ENCODE measurements at regions not wholly inside any gene's neighbourhood (a gene's known extent, or its start where the extent isn't known, plus 50 kb on each side); places are given as distances from the start of the nearest gene placed in this dataset.

DNA sequence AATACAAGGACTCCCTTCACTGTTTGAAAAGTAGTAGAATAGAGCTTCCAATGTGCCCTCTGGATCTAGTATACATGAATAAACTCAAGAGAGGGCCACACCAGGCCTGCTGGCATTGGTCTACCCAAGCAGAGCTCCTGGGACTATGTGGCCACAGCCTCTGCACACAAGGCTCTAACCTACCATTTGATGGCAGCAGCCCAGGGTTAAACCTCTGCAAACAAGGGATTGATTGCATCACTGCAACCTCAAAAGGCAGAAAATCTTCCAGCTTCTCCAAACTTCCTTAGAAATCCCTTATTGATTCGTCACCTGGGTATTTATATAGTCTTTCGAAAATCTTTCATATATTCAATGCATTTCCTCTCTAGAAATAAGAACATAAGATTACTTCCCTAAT lies 147.6 kb upstream of the SETBP1 start:
- Mint-ChIP-seq H3K36me3 (no peaks in the 10 kb centered on the region), H3K4me3 (no peak overlapping the region), H3K27ac (no peak overlapping the region), H3K9me3 (no peaks in the 10 kb centered on the region), H3K27me3 (peaks cover 4% of the 10 kb centered on the region in 2 donors), H3K4me1 (no peaks in the 10 kb centered on the region)
- Histone ChIP-seq H3K4me1 (ENCODE audit: insufficient read depth, low read length) (no peaks in the 10 kb centered on the region), H3K4me3 (ENCODE audit: low read length) (no peak overlapping the region), H3K27me3 (ENCODE audit: insufficient read depth, low read length, poor library complexity, severe bottlenecking) (no peaks in the 10 kb centered on the region), H3K27ac (ENCODE audit: low read depth, low read length) (no peak overlapping the region), H3K36me3 (ENCODE audit: insufficient read depth, low read length) (no peaks in the 10 kb centered on the region), H3K9me3 (ENCODE audit: low read length) (no peaks in the 10 kb centered on the region)
- ChIA-PET CTCF (no interaction called here), POLR2A (no interaction called here)
- no peak for DNase-seq

DNA sequence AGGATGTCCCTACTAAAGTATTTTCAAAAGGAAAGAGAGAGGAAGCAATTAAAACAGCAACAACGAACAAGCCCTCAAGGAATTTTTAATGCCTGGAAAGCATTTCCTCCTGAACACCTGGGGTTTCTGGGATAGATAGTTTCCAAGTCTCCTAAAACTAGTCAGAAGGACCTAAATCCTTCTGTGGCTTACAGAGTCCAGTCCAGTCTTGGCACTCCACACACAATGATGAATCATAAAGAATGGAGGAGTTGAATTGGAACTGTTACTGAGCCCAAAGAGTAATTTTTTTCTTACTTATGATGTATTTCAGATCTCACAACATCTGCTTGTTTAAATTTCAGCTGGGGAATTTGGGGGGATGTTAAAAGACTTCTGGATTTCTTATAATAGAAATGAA lies 144.6 kb upstream of the SETBP1 start:
- no peaks in the 10 kb centered on the region for H3K4me1 Mint-ChIP-seq
- H3K36me3 Mint-ChIP-seq, result no peaks in the 10 kb centered on the region
- H3K4me3 Mint-ChIP-seq, result no peak overlapping the region
- H3K36me3 ChIP-seq (ENCODE audit: insufficient read depth, low read length), result no peaks in the 10 kb centered on the region
- peaks cover 3 to 4% of the 10 kb centered on the region in 2 donors for H3K27me3 Mint-ChIP-seq
- no peak for DNase-seq
- no peak overlapping the region for H3K27ac ChIP-seq (ENCODE audit: low read depth, low read length)
- no peak overlapping the region for H3K27ac Mint-ChIP-seq
- POLR2A ChIA-PET, result no interaction called here
- no peaks in the 10 kb centered on the region for H3K27me3 ChIP-seq (ENCODE audit: insufficient read depth, low read length, poor library complexity, severe bottlenecking)
- no peaks in the 10 kb centered on the region for H3K9me3 ChIP-seq (ENCODE audit: low read length)
- no peaks in the 10 kb centered on the region for H3K4me1 ChIP-seq (ENCODE audit: insufficient read depth, low read length)
- no peak overlapping the region for H3K4me3 ChIP-seq (ENCODE audit: low read length)
- CTCF ChIA-PET, result no interaction called here
- no peaks in the 10 kb centered on the region for H3K9me3 Mint-ChIP-seq

DNA sequence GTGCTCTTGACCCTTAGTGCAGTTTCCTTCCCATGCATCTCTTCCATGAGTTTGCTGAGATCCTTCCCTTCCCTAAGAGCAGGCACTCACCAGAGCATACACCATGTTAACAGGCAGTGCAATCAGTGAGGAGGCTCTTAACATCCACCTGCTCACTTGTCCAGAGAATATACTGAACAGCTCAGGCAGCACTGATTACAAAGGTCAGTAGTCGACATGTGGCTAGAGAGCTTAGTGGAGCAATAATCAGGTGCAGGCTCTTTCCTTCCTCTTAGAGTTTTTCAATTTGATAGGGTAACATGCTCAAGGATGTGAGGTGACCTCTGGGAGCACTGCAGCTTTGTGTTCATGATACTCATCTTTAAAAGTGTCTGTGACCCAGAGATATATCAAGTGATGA lies 144.1 kb upstream of the SETBP1 start:
- H3K9me3 ChIP-seq (ENCODE audit: low read length), result no peaks in the 10 kb centered on the region
- no peaks in the 10 kb centered on the region for H3K36me3 ChIP-seq (ENCODE audit: insufficient read depth, low read length)
- no peak overlapping the region for H3K4me3 ChIP-seq (ENCODE audit: low read length)
- H3K4me1 ChIP-seq (ENCODE audit: insufficient read depth, low read length), result no peaks in the 10 kb centered on the region
- H3K27me3 ChIP-seq (ENCODE audit: insufficient read depth, low read length, poor library complexity, severe bottlenecking), result no peaks in the 10 kb centered on the region
- CTCF ChIA-PET, result no interaction called here
- Mint-ChIP-seq H3K4me1 (no peaks in the 10 kb centered on the region), H3K9me3 (no peaks in the 10 kb centered on the region), H3K27me3 (peaks cover 3 to 4% of the 10 kb centered on the region in 2 donors), H3K36me3 (no peaks in the 10 kb centered on the region), H3K4me3 (no peak overlapping the region), H3K27ac (no peak overlapping the region)
- DNase-seq, result no peak
- no peak overlapping the region for H3K27ac ChIP-seq (ENCODE audit: low read depth, low read length)
- POLR2A ChIA-PET, result no interaction called here

DNA sequence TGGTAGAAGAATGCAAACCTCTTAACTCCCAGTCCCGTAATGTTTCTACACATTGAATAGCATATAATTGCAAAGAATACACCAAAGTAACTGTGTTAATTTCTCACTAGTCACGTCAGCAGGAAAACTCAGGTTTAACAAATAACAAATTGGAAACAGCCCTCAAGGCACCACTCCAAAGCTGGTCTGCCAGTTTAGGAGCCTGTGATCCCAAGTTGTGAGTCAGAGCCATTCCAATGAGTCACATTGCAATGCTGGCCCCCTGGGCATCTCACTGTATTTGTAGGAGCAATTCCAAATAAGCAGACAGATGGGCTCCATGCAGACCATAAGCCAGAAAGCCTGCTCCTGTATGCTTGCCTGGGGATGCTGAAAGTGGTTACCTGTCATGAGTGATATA lies 143.2 kb upstream of the SETBP1 start:
- no peak for DNase-seq
- no peaks in the 10 kb centered on the region for H3K9me3 ChIP-seq (ENCODE audit: low read length)
- no peak overlapping the region for H3K4me3 ChIP-seq (ENCODE audit: low read length)
- Mint-ChIP-seq H3K27ac (no peak overlapping the region), H3K4me3 (no peak overlapping the region), H3K4me1 (no peaks in the 10 kb centered on the region), H3K9me3 (no peaks in the 10 kb centered on the region), H3K36me3 (no peaks in the 10 kb centered on the region), H3K27me3 (peaks cover 3 to 4% of the 10 kb centered on the region in 2 donors)
- ChIA-PET CTCF (no interaction called here), POLR2A (no interaction called here)
- no peaks in the 10 kb centered on the region for H3K36me3 ChIP-seq (ENCODE audit: insufficient read depth, low read length)
- H3K27me3 ChIP-seq (ENCODE audit: insufficient read depth, low read length, poor library complexity, severe bottlenecking), result no peaks in the 10 kb centered on the region
- H3K27ac ChIP-seq (ENCODE audit: low read depth, low read length), result no peak overlapping the region
- no peaks in the 10 kb centered on the region for H3K4me1 ChIP-seq (ENCODE audit: insufficient read depth, low read length)

DNA sequence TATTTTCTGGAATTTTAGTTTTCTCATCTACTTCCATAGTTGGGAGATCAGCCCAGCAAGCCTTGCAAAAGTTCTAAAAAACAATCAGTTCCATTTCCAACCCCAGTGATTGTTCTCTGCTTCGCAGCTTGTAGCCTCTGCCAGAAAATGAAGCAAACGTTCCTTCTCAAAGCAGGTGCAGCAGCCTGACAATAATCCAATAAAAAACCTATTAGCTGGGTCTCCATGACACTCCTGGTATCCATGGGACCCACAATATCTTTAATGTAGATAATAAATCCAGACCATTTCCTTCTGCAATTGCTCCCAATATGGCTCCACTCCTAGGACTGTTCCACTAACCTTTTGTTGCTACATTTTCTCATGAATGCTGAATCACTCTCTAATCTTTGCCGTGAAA lies 140.8 kb upstream of the SETBP1 start:
- no peak overlapping the region for H3K4me3 Mint-ChIP-seq
- no peak for DNase-seq
- no peak overlapping the region for H3K27ac Mint-ChIP-seq
- no peaks in the 10 kb centered on the region for H3K36me3 ChIP-seq (ENCODE audit: insufficient read depth, low read length)
- H3K36me3 Mint-ChIP-seq, result no peaks in the 10 kb centered on the region
- H3K4me1 ChIP-seq (ENCODE audit: insufficient read depth, low read length), result no peaks in the 10 kb centered on the region
- H3K27me3 ChIP-seq (ENCODE audit: insufficient read depth, low read length, poor library complexity, severe bottlenecking), result no peaks in the 10 kb centered on the region
- H3K4me3 ChIP-seq (ENCODE audit: low read length), result no peak overlapping the region
- no peaks in the 10 kb centered on the region for H3K9me3 ChIP-seq (ENCODE audit: low read length)
- no peaks in the 10 kb centered on the region for H3K9me3 Mint-ChIP-seq
- peaks cover 0 to 2% of the 10 kb centered on the region in 2 donors for H3K27me3 Mint-ChIP-seq
- no peak overlapping the region for H3K27ac ChIP-seq (ENCODE audit: low read depth, low read length)
- ChIA-PET POLR2A (no interaction called here), CTCF (no interaction called here)
- H3K4me1 Mint-ChIP-seq, result no peaks in the 10 kb centered on the region

DNA sequence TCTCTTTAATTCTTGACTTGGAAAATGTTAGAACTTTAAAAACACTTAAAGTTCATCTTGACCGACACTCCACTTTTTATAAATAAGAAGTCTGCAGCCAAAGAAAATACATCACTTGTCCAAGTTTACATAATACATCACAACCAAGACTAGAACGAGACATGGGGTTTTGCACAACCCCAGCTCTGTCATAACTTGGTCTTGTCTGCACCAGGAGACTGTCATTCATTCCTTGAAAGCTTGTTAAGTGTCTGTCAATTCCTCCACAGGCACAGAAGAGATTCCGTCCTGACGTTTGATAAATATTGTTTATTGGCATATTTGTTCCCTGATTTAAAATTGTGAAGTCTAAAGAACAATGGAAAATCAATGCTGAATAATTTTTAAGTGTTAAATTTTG lies 139.5 kb upstream of the SETBP1 start:
- Mint-ChIP-seq H3K9me3 (no peaks in the 10 kb centered on the region), H3K36me3 (no peaks in the 10 kb centered on the region), H3K4me3 (no peak overlapping the region), H3K27ac (no peak overlapping the region), H3K27me3 (no peaks in the 10 kb centered on the region), H3K4me1 (no peaks in the 10 kb centered on the region)
- H3K4me1 ChIP-seq (ENCODE audit: insufficient read depth, low read length), result no peaks in the 10 kb centered on the region
- no peaks in the 10 kb centered on the region for H3K36me3 ChIP-seq (ENCODE audit: insufficient read depth, low read length)
- DNase-seq, result no peak
- no peaks in the 10 kb centered on the region for H3K27me3 ChIP-seq (ENCODE audit: insufficient read depth, low read length, poor library complexity, severe bottlenecking)
- H3K9me3 ChIP-seq (ENCODE audit: low read length), result no peaks in the 10 kb centered on the region
- no peak overlapping the region for H3K4me3 ChIP-seq (ENCODE audit: low read length)
- POLR2A ChIA-PET, result no interaction called here
- H3K27ac ChIP-seq (ENCODE audit: low read depth, low read length), result no peak overlapping the region
- CTCF ChIA-PET, result no interaction called here

DNA sequence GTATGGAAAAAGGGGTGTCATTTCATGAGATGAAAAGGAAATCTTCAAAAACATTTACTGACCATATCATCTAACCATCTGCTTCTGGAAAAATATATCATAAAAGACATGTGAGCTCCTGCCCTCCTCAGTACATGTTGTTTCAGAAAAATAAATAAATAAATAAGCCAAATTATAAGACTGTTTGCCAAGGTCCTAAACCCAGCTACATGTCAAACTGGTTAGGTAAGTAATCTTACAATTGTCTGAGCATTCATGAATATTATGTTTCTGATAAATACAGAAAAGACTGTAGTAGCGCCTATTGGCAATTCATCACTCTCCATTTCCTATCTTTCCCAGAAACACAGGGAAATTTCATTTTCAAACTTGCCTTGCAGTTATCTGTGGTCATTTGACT lies 138.9 kb upstream of the SETBP1 start:
- DNase-seq, result no peak
- Histone ChIP-seq H3K4me1 (ENCODE audit: insufficient read depth, low read length) (no peaks in the 10 kb centered on the region), H3K9me3 (ENCODE audit: low read length) (no peaks in the 10 kb centered on the region), H3K27me3 (ENCODE audit: insufficient read depth, low read length, poor library complexity, severe bottlenecking) (no peaks in the 10 kb centered on the region), H3K4me3 (ENCODE audit: low read length) (no peak overlapping the region), H3K27ac (ENCODE audit: low read depth, low read length) (no peak overlapping the region), H3K36me3 (ENCODE audit: insufficient read depth, low read length) (no peaks in the 10 kb centered on the region)
- ChIA-PET POLR2A (no interaction called here), CTCF (no interaction called here)
- no peak overlapping the region for H3K27ac Mint-ChIP-seq
- no peak overlapping the region for H3K4me3 Mint-ChIP-seq
- no peaks in the 10 kb centered on the region for H3K36me3 Mint-ChIP-seq
- H3K9me3 Mint-ChIP-seq, result no peaks in the 10 kb centered on the region
- no peaks in the 10 kb centered on the region for H3K4me1 Mint-ChIP-seq
- H3K27me3 Mint-ChIP-seq, result no peaks in the 10 kb centered on the region

DNA sequence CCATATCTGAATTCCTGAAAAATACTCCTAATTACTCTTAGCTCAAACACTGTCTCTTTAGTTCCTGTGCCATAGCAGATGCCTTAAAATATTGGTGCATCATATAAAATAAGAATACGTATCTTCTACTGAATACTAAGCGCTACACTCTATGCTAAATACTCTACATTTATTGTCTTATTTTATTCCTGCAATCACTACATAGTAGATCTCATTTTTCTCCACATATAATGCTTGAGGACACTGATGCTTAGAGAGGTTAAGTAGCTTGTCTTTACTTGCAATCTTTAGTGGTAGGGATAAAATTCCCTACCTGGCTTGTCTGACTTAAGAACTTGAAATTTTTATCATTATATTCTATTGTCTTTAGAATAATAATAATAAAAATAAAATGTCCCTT lies 137.3 kb upstream of the SETBP1 start:
- no peak overlapping the region for H3K4me3 Mint-ChIP-seq
- H3K27ac Mint-ChIP-seq, result no peak overlapping the region
- no peaks in the 10 kb centered on the region for H3K4me1 ChIP-seq (ENCODE audit: insufficient read depth, low read length)
- H3K4me1 Mint-ChIP-seq, result no peaks in the 10 kb centered on the region
- H3K27me3 Mint-ChIP-seq, result no peaks in the 10 kb centered on the region
- H3K27ac ChIP-seq (ENCODE audit: low read depth, low read length), result no peak overlapping the region
- no peaks in the 10 kb centered on the region for H3K36me3 ChIP-seq (ENCODE audit: insufficient read depth, low read length)
- no peak overlapping the region for H3K4me3 ChIP-seq (ENCODE audit: low read length)
- H3K27me3 ChIP-seq (ENCODE audit: insufficient read depth, low read length, poor library complexity, severe bottlenecking), result no peaks in the 10 kb centered on the region
- POLR2A ChIA-PET, result no interaction called here
- no peaks in the 10 kb centered on the region for H3K9me3 Mint-ChIP-seq
- DNase-seq, result no peak
- H3K36me3 Mint-ChIP-seq, result no peaks in the 10 kb centered on the region
- CTCF ChIA-PET, result no interaction called here
- no peaks in the 10 kb centered on the region for H3K9me3 ChIP-seq (ENCODE audit: low read length)

DNA sequence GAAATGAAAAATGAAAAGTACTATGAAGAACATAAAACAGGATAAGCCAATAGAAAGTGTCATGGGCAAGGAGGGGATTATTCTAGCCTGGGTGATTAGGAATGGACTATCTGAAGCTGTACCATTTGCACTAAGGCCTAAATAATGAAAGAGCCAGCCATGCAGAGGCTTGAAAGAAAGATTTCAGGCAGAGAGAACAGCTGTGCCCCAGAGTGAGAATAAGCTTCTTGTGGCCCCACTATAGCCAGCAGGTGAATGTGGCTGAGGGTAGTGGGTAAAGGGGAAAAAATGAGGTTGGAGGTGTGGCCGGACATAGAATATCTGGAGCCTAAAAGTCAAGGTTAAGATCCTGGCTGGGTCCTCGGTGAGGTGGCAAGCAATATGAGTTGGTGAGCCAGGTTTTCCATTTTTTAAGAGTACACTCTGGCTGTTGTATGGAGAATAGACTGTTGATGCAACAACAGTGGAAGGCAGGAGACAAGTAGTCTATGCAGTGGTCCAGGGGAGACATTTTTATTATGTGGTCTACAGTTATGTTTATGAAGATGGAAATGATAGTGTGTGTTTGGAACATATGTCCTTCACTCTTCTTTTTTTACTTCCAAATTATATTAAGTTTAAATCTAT lies 135.2 kb upstream of the SETBP1 start:
- Histone ChIP-seq H3K4me3 (ENCODE audit: low read length) (no peak overlapping the region), H3K4me1 (ENCODE audit: insufficient read depth, low read length) (no peaks in the 10 kb centered on the region), H3K9me3 (ENCODE audit: low read length) (no peaks in the 10 kb centered on the region), H3K27ac (ENCODE audit: low read depth, low read length) (no peak overlapping the region), H3K36me3 (ENCODE audit: insufficient read depth, low read length) (no peaks in the 10 kb centered on the region), H3K27me3 (ENCODE audit: insufficient read depth, low read length, poor library complexity, severe bottlenecking) (no peaks in the 10 kb centered on the region)
- no peaks in the 10 kb centered on the region for H3K27me3 Mint-ChIP-seq
- no peaks in the 10 kb centered on the region for H3K9me3 Mint-ChIP-seq
- no peak overlapping the region for H3K27ac Mint-ChIP-seq
- no peaks in the 10 kb centered on the region for H3K4me1 Mint-ChIP-seq
- ChIA-PET POLR2A (no interaction called here), CTCF (no interaction called here)
- no peak overlapping the region for H3K4me3 Mint-ChIP-seq
- no peak for DNase-seq
- no peaks in the 10 kb centered on the region for H3K36me3 Mint-ChIP-seq

Data from CD8-positive, alpha-beta memory T cell (primary cell).